Tibial nerve (tissue), 4 donors: ENCODE measurements at regions not wholly inside any gene's neighbourhood (a gene's known extent, or its start where the extent isn't known, plus 50 kb on each side); places are given as distances from the start of the nearest gene placed in this dataset.
"Not testable (repeated sequence)": the region's sequence is repeated elsewhere in the genome, so short reads cannot be mapped to it uniquely, and the experiment has no call there.

Experiments
- DNase-seq, 2 donors: peaks; one replicate each; pipeline ENCODE4 v3.0.0-alpha.2; 2019; ENCODE audit warnings: low spot score in 2 of 2
- H3K27ac ChIP-seq, 4 donors: fragments of 200-600 bp; sonication (generic) in 3 of 4; one replicate each; pipeline ENCODE4 v1.5.1; 2017 to 2019; ENCODE audit warnings: mild to moderate bottlenecking in 1 of 4
- H3K27me3 ChIP-seq, 2 donors: fragments of 200-600 bp; sonication (generic) in 1 of 2; one replicate each; pipeline versions ENCODE4 v1.5.1 to v1.6.0; 2017 to 2019
- H3K36me3 ChIP-seq, 3 donors: fragments of 200-600 bp; sonication (generic); one replicate each; pipeline ENCODE4 v1.5.1; 2018 to 2019
- H3K4me1 ChIP-seq, 4 donors: fragments of 200-600 bp; sonication (generic) in 3 of 4; one replicate each; pipeline ENCODE4 v1.5.1; 2017 to 2019
- H3K4me3 ChIP-seq, 4 donors: fragments of 200-600 bp; sonication (generic) in 3 of 4; one replicate each; pipeline ENCODE4 v1.5.1; 2017 to 2019; ENCODE audit warnings: mild to moderate bottlenecking in 1 of 4, moderate library complexity in 1 of 4
- H3K9me3 ChIP-seq, 4 donors: fragments of 200-600 bp; sonication (generic) in 3 of 4; one replicate each; pipeline ENCODE4 v1.5.1; 2017 to 2019
- EP300 ChIP-seq, 2 donors: sonication (generic); formaldehyde crosslinking; IDR thresholded peaks; one replicate each; pipeline ENCODE4 v1.6.1; 2017; ENCODE audit warnings: antibody characterized with exemption in 2 of 2, mild to moderate bottlenecking in 1 of 2
- POLR2A ChIP-seq, 2 donors: fragments of 450-650 bp; IDR thresholded peaks; one replicate each; pipeline ENCODE4 v1.6.1; 2017; ENCODE audit warnings: antibody characterized with exemption in 2 of 2, mild to moderate bottlenecking in 2 of 2, moderate library complexity in 2 of 2
- WGBS, 2 donors: methylation state at CpG; one replicate each; pipeline ENCODE4 v1.1.5; 2018; 5-methylcytosine and 5-hydroxymethylcytosine counted together
- TF ChIP-seq, protein P1 (sequence below), 5 experiments: fragments of 200-600 bp in 3 of 5; fragments of 450-650 bp in 2 of 5; sonication (generic) in 3 of 5; IDR thresholded peaks; one replicate each; pipeline ENCODE4 v1.5.1; 2016 to 2019; ENCODE audit warnings: antibody characterized with exemption in 5 of 5, mild to moderate bottlenecking in 3 of 5, moderate library complexity in 2 of 5

- no peak overlapping the region for H3K27ac ChIP-seq
- H3K4me3 ChIP-seq, result no peak overlapping the region
- no peak for DNase-seq
- H3K9me3 ChIP-seq, result peaks cover 0 to 6% (median 0%) of the 10 kb centered on the region in 4 donors
- no peaks in the 10 kb centered on the region for H3K27me3 ChIP-seq
- H3K4me1 ChIP-seq, result no peaks in the 10 kb centered on the region
- H3K36me3 ChIP-seq, result no peaks in the 10 kb centered on the region
- WGBS, 2 donors, result 77 to 83% methylated on average over 4 of the region's 4 CpGs
- TF ChIP-seq POLR2A (IDR thresholded peaks at IDR 0.05), result no peak
- TF ChIP-seq EP300 (IDR thresholded peaks at IDR 0.05), result no peak
- TF ChIP-seq, protein P1, sequence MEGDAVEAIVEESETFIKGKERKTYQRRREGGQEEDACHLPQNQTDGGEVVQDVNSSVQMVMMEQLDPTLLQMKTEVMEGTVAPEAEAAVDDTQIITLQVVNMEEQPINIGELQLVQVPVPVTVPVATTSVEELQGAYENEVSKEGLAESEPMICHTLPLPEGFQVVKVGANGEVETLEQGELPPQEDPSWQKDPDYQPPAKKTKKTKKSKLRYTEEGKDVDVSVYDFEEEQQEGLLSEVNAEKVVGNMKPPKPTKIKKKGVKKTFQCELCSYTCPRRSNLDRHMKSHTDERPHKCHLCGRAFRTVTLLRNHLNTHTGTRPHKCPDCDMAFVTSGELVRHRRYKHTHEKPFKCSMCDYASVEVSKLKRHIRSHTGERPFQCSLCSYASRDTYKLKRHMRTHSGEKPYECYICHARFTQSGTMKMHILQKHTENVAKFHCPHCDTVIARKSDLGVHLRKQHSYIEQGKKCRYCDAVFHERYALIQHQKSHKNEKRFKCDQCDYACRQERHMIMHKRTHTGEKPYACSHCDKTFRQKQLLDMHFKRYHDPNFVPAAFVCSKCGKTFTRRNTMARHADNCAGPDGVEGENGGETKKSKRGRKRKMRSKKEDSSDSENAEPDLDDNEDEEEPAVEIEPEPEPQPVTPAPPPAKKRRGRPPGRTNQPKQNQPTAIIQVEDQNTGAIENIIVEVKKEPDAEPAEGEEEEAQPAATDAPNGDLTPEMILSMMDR (IDR thresholded peaks at IDR 0.05), result no peak
Observed at GRCh38 chr16:35596467-35596866, 2137.1 kb downstream of the TP53TG3F start.

DNA sequence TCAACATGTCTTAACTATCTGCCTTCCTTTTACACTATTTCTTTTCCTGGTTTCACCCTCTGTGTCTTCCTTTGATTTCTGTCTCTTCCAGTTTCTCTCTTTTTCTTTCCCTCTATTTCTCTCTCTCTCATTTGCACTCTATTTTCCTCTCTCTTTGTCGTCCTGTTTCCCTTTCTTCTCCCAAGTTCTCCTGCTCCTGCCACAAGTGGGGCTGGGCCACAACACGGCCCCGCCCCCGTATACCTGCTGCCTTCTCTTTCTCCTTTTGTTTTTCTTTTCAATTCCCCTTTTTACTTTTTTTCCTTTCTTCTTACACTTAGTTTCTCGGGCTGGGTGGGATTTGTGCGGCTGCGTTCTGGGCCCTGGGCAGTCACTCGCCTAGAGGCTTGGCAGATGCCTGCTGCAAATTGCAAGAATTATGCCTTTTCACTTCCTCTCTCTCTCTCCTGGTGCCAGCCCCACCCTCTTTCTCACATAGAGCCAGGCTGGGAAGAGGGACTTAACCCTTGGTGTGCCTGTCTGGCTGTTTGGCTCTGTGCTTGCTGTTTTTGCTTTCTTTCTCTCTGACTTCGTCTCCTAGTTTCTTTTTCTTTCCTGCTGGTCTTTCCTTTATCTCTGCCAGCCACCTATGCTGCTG, 2139.4 kb downstream of the TP53TG3F start:
- Histone ChIP-seq H3K4me1 (no peaks in the 10 kb centered on the region), H3K9me3 (no peaks in the 10 kb centered on the region), H3K4me3 (no peak overlapping the region), H3K27me3 (no peaks in the 10 kb centered on the region), H3K36me3 (no peaks in the 10 kb centered on the region), H3K27ac (no peak overlapping the region)
- WGBS, 2 donors, result 71 to 77% methylated on average over 9 of the region's 9 CpGs
- TF ChIP-seq POLR2A (IDR thresholded peaks at IDR 0.05) (no peak), EP300 (IDR thresholded peaks at IDR 0.05) (no peak)
- TF ChIP-seq, protein P1 (IDR thresholded peaks at IDR 0.05), result no peak
- DNase-seq, result no peak

- Histone ChIP-seq H3K9me3 (no peaks in the 10 kb centered on the region), H3K27me3 (no peaks in the 10 kb centered on the region), H3K4me3 (no peak overlapping the region), H3K27ac (no peak overlapping the region), H3K4me1 (no peaks in the 10 kb centered on the region), H3K36me3 (no peaks in the 10 kb centered on the region)
- TF ChIP-seq, protein P1 (IDR thresholded peaks at IDR 0.05), result no peak
- TF ChIP-seq EP300 (IDR thresholded peaks at IDR 0.05), result no peak
- TF ChIP-seq POLR2A (IDR thresholded peaks at IDR 0.05), result no peak
- WGBS, 2 donors, result 65 to 72% methylated on average over 6 of the region's 6 CpGs
- DNase-seq, result no peak
Observed at GRCh38 chr16:35599429-35600160, 2140.2 kb downstream of the TP53TG3F start.

GRCh38 chr16:35600161-35600555, 2140.7 kb downstream of the TP53TG3F start:
- H3K9me3 ChIP-seq, H3K4me1 ChIP-seq, H3K27ac ChIP-seq, H3K36me3 ChIP-seq, DNase-seq, H3K27me3 ChIP-seq, H3K4me3 ChIP-seq: not testable (repeated sequence)
- 88 to 89% methylated on average over 2 of the region's 2 CpGs for WGBS, 2 donors

GRCh38 chr16:35602116-35602515, 2142.7 kb downstream of the TP53TG3F start:
- Histone ChIP-seq H3K9me3 (no peaks in the 10 kb centered on the region), H3K4me3 (no peak overlapping the region), H3K4me1 (no peaks in the 10 kb centered on the region), H3K27ac (no peak overlapping the region), H3K27me3 (no peaks in the 10 kb centered on the region), H3K36me3 (no peaks in the 10 kb centered on the region)
- no peak for DNase-seq
- TF ChIP-seq, protein P1 (IDR thresholded peaks at IDR 0.05), result no peak
- TF ChIP-seq POLR2A (IDR thresholded peaks at IDR 0.05) (no peak), EP300 (IDR thresholded peaks at IDR 0.05) (no peak)

- not testable (repeated sequence) for H3K4me1 ChIP-seq, DNase-seq, H3K36me3 ChIP-seq, H3K27me3 ChIP-seq, H3K4me3 ChIP-seq, H3K27ac ChIP-seq, H3K9me3 ChIP-seq
- WGBS, 2 donors, result 85 to 88% methylated on average over 5 of the region's 5 CpGs
Observed at GRCh38 chr16:35603371-35603770, 2144.0 kb downstream of the TP53TG3F start.
